K562 (cell line): ENCODE measurements at regions not wholly inside any gene's neighbourhood (a gene's known extent, or its start where the extent isn't known, plus 50 kb on each side); places are given as distances from the start of the nearest gene placed in this dataset.

Experiments used
- HNRNPUL1 ChIP-seq: fragments of 200-400 bp; formaldehyde crosslinking; IDR thresholded peaks from 2 replicates; pipeline ENCODE4 v1.6.1; 2017; ENCODE audit warnings: low read length
- RAD21 ChIP-seq, 2 experiments: fragments of 250-450 bp in 1 of 2; fragments of 450-650 bp in 1 of 2; sonication (Bioruptor Pico) in 1 of 2; formaldehyde crosslinking in 1 of 2; IDR thresholded peaks in 1 of 2; conservative IDR thresholded peaks in 1 of 2; 2 replicates each; pipeline versions ENCODE4 v1.4.0 to v1.8.0; 2020 to 2022; ENCODE audit warnings: mild to moderate bottlenecking in 2 of 2, moderate library complexity in 1 of 2
- SIN3B ChIP-seq: fragments of 450-650 bp; IDR thresholded peaks from 2 replicates; pipeline ENCODE4 v1.6.1; 2017; ENCODE audit warnings: low read depth, mild to moderate bottlenecking, moderate library complexity
- ZNF644 ChIP-seq: fragments of 200-800 bp; sonication (Bioruptor generic); IDR thresholded peaks from 2 replicates; pipeline ENCODE4 v1.6.1; 2016; ENCODE audit warnings: low read depth, missing genetic modification characterization, missing compliant biosample characterization

- TF ChIP-seq ZNF644 (tag) (no peak), HNRNPUL1 (no peak), SIN3B (no peak), RAD21 (CRISPR knock-in tag; conservative IDR thresholded peaks at IDR 0.05 in 1 of 2, IDR thresholded peaks at IDR 0.05 in 1 of 2) (no peak)
Measured at GRCh38 chr1:147466543-147466942, 74.8 kb upstream of the BCL9 start.
